GM18498 (cell line): ENCODE measurements at regions not wholly inside any gene's neighbourhood (a gene's known extent, or its start where the extent isn't known, plus 50 kb on each side); places are given as distances from the start of the nearest gene placed in this dataset.

ENCODE experiments used
- ATAC-seq: cut with Tn5 transposase; IDR thresholded peaks from one replicate; pipeline ENCODE4 v1.9.1; 2021; ENCODE audit warnings: mild to moderate bottlenecking, moderate library complexity; ENCODE audit not compliant: unreplicated experiment

- no peak for ATAC-seq
These were observed 441.3 kb downstream of the PCDH18 start for GRCh38 chr4:137090951-137091350.

GRCh38 chr4:137083571-137084135 is 448.6 kb downstream of the PCDH18 start:
- no peak for ATAC-seq

GRCh38 chr4:137082061-137082460 is 450.2 kb downstream of the PCDH18 start:
- no peak for ATAC-seq

- no peak for ATAC-seq
These were observed 455.4 kb downstream of the PCDH18 start for GRCh38 chr4:137076908-137077307.

GRCh38 chr4:137075586-137075985 is 456.7 kb downstream of the PCDH18 start:
- ATAC-seq, result no peak

GRCh38 chr4:137070614-137071013 is 461.7 kb downstream of the PCDH18 start:
- no peak for ATAC-seq

GRCh38 chr4:137069473-137069872 is 462.8 kb downstream of the PCDH18 start:
- ATAC-seq, result no peak

- ATAC-seq, result no peak
These were observed 464.6 kb downstream of the PCDH18 start for GRCh38 chr4:137067735-137068134.

- ATAC-seq, result no peak
These were observed 467.0 kb downstream of the PCDH18 start for GRCh38 chr4:137065311-137065710.

GRCh38 chr4:137063961-137064360 is 468.3 kb downstream of the PCDH18 start:
- no peak for ATAC-seq

GRCh38 chr4:137043184-137043583 is 489.1 kb downstream of the PCDH18 start:
- ATAC-seq, result no peak

- no peak for ATAC-seq
These were observed 492.9 kb downstream of the PCDH18 start for GRCh38 chr4:137039370-137039769.

GRCh38 chr4:137032222-137032621 is 500.1 kb downstream of the PCDH18 start:
- ATAC-seq, result no peak

- no peak for ATAC-seq
These were observed 503.3 kb downstream of the PCDH18 start for GRCh38 chr4:137029026-137029425.

- no peak for ATAC-seq
These were observed 506.7 kb downstream of the PCDH18 start for GRCh38 chr4:137025484-137026059.

- no peak for ATAC-seq
These were observed 516.6 kb downstream of the PCDH18 start for GRCh38 chr4:137015426-137016409.

- no peak for ATAC-seq
These were observed 531.9 kb downstream of the PCDH18 start for GRCh38 chr4:137000432-137000831.

- no peak for ATAC-seq
These were observed 540.3 kb downstream of the PCDH18 start for GRCh38 chr4:136992032-136992431.

- no peak for ATAC-seq
These were observed 546.6 kb downstream of the PCDH18 start for GRCh38 chr4:136985683-136986082.

- no peak for ATAC-seq
These were observed 565.2 kb downstream of the PCDH18 start for GRCh38 chr4:136967069-136967468.

GRCh38 chr4:136965478-136965877 is 566.8 kb downstream of the PCDH18 start:
- ATAC-seq, result no peak

GRCh38 chr4:136962868-136963267 is 569.4 kb downstream of the PCDH18 start:
- no peak for ATAC-seq
